ENCODE measurements at regions not wholly inside any gene's neighbourhood (a gene's known extent, or its start where the extent isn't known, plus 50 kb on each side); places are given as distances from the start of the nearest gene placed in this dataset.
A peak's percentile ranks its signal among the peaks of the same experiment; 100 is the strongest.
"Not testable (repeated sequence)": the region's sequence is repeated elsewhere in the genome, so short reads cannot be mapped to it uniquely, and the experiment has no call there.

DNA sequence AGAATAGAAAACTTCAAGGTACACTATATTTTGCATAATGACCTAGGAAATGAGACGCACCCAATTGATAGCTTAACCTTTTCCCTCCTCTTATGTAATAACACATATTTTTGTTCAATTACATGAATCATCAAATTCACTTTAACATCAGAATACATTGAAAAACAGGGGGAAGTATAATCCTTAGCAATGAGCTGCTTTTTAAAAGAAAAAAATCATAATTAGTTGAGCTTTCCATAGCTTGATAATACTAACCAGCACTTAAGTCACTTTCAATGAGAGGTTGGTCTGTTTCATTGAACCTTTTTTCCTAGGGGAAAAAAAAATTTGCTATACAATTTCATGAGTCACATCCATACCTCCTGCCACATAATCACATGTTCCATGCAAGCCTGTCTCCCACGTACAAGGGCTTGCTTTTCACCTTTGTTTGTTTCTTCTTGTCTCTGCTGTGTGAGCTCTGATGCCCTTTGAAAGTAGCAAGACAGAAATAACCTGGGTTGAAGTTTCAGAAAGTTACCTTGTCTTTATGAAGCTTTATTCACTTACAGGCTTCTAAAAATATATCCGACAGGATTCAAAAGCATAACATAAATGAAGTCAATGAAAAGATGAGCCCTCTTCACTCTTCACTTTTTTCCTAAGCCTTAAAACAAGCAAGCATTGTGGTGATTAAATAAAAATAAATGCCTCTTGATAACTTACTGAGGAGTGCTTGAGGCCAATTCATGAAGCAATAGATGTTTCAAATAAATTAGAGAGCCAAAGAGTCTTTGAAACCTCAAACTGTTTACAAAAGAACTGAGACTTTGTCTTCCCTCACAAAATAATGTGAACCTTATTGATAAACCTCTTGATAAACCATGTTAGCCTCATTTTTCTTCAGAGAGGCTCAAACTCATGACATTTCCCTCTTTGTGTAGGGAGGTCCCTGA lies 108.5 kb downstream of the FEM1C start:
- DNase-seq = no peak

DNA sequence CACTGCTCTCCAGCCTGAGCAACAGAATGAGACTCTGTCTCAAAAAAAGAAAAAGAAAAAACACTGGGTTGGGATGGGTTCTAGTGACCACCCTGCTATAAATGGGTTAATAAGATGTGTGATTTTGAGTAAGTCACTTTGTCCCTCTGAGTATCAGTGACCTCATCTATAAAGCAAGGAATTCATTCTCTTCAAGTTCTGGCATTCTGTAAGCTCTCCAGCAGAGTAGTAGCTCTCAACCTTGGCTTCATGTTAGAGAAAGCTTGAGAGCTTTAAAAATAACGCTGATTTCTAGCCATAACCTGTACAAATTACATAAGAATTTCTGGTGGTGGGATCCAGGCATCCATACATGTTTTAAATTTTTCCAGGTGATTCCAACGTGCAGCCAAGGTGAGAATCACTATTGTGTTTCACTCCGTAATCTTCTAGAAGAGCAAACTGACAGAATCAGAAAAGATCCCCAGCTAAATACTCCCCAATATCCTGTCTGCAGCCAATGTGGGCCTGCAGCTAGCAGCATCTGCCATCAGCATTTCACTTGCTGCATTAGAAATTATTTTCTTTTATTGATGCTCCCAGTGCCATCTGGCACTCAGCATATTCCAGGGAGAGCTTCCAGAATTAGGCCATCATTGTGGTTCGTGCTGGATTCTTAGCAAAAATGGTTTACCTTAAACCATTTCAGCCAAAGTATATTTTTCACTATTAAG lies 109.4 kb downstream of the FEM1C start:
- peak; percentile 64 for DNase-seq

DNA sequence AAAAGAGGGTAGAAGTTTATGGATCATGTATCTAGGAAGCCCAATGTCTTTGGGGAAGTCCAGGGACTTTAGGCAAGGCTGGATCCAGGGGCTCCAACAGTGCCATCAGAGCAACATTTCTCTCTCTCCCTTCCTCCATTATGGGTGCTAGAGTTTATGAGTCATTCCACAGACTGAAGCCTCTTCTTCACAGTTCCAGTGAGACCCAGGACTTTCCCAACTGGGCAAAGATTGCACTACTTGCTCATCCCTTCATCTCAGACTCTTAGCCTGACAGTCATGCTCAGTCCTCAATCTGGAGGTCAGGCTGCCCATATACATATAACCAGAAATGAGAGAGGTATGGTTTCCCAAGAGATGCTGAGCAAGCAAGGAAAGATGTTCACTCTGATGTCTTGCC lies 110.7 kb downstream of the FEM1C start:
- DNase-seq = no peak

GRCh38 chr5:115432691-115433090 lies 111.9 kb downstream of the FEM1C start:
- no peak for DNase-seq

- no peak for DNase-seq
Measured at GRCh38 chr5:115431116-115431515, 113.5 kb downstream of the FEM1C start.

DNA sequence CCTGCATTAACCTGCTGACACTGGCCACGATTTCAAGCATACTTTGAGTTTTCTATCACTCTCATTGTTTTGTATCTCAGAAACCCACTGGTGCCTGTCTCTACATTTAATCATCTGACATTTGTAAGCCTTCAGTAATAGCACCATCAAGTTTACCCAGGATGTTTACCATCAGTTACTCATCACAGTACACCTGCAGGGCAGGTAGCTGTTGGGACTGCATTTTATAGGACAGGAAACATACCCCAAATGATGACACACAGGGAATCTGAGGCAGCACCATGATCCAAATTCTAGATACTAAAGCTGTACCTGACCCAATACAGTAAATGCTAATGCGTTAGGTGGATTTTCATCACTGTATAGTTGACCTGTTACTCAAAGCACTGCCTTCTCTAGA lies 114.2 kb downstream of the FEM1C start:
- no peak for DNase-seq

DNA sequence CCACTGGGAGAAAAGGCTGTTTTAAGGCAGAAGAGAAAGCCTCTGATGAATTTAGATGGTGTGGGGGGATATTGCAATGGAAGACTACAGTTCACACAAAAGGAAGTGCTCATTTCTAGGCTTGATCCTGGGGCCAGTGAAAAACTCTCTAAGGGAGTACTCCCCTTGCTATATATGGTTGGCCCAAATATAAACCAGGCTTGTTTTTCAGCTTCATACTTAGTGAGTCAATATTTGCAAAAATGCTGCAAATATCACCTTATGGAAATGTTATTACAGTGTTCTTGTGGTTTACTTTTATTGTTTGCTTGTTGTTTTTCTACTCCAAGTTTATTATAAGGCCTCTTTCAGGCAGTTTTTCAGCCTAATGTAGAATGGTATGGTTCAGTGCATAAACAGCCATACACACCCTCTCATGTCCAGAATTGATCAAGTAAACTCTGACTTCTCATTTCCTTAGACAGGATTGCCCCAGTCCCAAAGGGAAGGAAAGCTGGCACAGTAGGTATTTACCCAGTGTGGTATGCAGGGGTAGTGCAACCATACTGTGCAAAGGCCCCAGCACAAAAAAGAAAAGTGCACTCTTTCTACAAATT lies 115.1 kb downstream of the FEM1C start:
- DNase-seq = no peak

GRCh38 chr5:115428676-115429075 lies 115.9 kb downstream of the FEM1C start:
- DNase-seq = no peak

DNA sequence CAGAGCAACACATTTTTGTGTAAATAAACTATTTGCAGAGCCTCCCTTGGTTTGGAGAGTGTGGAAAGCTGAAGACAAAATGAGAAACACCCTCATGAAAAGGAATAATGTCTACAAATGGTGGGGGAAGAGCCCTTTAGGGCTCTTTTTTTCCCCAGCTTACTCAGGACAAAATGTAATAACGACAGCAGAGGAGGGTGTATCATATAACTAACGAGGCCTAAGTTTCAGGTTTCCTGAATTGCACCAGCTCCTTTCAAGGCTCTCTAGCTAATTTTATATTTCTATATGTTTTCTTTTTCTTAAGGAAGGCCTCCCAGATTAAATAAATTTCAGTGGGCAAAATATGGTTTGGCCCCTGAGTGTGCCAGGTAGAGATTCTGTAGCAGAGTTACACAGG lies 116.3 kb downstream of the FEM1C start:
- DNase-seq = no peak

GRCh38 chr5:115424446-115424845 lies 120.1 kb downstream of the FEM1C start:
- DNase-seq = no peak

DNA sequence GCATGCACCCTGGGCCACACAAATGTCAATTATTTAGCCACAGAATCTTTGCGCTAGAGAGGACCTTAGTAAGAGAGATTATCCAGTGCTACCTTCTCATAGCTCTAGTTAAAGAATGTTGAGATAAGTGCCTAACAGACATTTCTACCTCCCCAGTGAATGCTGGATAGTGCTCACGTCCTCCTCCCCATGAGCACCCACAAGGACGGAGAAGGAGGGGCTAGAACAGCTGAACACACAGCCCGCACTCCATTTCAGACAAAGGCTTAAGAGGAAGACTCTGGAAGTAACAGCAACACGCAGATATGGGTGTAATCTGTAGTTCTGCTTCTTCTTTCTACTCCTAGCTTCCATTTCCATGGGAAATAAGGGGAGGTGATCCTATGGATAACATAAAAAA lies 120.5 kb downstream of the FEM1C start:
- DNase-seq = no peak

- DNase-seq = no peak
Measured at GRCh38 chr5:115423541-115423940, 121.0 kb downstream of the FEM1C start.

- no peak for DNase-seq
Measured at GRCh38 chr5:115423051-115423450, 121.5 kb downstream of the FEM1C start.

DNA sequence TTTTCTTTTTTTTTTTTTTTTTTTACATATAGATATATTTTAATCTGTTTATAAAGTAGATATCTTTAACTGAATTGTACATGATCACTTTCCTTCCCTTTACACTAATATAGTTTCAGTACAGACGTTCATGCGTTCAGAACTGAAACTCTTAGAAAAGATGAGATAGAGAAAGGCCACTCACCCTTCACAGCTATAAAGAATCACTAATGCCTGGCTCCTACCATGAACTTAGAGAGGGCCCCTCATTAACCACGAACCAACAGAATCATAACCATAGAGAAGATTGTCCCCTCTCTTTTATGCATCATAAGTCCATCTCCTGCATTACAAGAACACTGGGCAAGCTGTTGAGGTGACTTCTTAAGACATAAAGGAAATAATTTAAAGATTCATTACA lies 123.8 kb downstream of the FEM1C start:
- DNase-seq = not testable (repeated sequence)

DNA sequence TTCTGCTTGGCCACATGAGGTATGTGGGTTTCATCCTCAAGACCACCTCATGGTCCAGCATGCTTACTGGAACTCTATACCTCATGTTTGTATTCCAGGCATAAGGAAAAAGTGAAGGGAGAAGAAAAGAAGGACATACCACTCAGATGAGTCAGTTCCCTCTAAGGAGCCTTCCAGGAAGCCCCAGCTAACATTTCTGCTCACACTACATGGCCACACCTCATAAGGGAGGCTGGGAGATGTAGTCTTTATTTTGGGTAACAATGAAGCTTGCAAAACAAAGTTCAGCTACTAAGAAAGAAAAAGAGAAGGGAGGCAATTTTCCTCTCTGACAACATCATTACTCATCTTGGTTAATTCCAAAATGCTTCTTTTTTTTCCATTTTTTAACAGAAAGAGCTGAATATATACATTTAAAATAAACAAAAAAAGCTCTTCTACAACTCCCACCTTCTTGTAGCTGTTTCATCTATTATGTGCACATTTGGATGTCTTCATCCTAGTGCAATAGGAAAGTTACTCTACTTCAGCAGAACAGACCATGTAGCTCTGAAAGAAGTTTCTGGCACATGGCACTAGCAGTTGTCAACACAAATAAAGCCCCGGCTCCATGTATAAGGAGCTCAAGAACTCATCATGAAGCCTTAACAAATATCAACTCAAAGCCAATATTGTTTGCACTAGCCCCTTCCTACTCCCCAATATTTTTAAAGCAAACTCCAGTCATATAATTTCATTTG lies 123.6 kb upstream of the CCDC112 start:
- DNase-seq = no peak

- DNase-seq = no peak
Measured at GRCh38 chr5:115418788-115419187, 122.3 kb upstream of the CCDC112 start.

DNA sequence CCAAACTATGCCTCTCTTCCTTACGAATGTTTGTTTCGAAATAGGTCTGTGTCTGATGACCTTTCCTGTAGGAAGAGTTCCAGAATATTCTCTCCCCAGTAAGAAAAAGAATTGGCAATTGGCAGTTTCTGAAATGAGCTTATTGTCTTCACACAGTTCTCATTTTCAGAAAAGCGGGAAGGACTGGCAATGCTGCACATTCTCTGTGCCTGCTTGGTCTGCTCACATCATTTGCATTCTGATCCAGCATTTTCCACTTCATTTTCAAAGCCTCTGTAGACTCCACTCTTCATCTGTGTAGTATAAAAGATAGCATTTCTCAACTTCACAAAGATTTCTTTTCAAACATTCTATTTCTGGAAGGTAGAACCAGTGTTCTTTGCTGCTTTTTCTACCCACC lies 120.6 kb upstream of the CCDC112 start:
- DNase-seq = no peak

- no peak for DNase-seq
Measured at GRCh38 chr5:115415143-115415491, 118.7 kb upstream of the CCDC112 start.

DNA sequence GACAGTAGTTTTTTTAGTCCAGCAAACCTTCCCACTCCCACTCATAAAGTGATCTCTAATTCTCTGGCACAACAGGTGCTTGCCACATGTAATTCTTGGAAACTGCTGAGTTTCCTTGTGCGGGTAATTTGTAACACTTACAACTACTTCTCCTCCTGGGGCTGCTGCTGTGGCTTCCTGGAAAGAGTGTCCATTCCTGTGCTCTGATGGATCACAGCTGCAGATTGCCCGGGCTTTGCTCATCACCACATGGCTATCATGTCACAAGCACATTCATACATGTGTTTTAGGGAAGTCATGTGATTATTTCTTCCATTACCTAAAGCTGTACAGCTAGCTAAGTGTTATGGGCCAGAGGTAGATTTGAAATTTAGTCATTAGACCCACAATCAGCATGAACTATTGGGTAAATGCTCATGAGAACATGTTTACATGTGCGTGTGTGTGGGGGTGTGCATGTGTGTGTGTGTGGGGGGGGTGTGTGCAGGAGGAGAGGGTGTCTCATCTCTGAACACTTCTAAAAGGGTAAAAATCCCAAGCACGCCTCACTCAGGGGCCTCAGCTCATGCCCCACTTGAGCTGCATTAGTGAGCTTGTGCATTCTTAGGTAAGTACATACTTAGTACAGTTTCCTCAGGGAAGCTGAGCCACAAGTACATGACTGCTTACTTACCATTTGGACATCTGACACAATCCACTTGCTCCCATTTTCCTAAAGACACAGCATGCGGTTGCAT lies 118.1 kb upstream of the CCDC112 start:
- no peak for DNase-seq

- DNase-seq = no peak
Measured at GRCh38 chr5:115413651-115414050, 117.2 kb upstream of the CCDC112 start.

- no peak for DNase-seq
Measured at GRCh38 chr5:115409094-115409493, 112.6 kb upstream of the CCDC112 start.

GRCh38 chr5:115402822-115403577 lies 106.5 kb upstream of the CCDC112 start:
- DNase-seq = no peak
